LNCAP (cell line): ENCODE measurements at regions not wholly inside any gene's neighbourhood (a gene's known extent, or its start where the extent isn't known, plus 50 kb on each side); places are given as distances from the start of the nearest gene placed in this dataset.

Source experiments
- CTCF ChIP-seq: fragments of 450-650 bp; IDR thresholded peaks from 2 replicates; pipeline ENCODE4 v1.5.1; 2017; ENCODE audit warnings: mild to moderate bottlenecking

DNA sequence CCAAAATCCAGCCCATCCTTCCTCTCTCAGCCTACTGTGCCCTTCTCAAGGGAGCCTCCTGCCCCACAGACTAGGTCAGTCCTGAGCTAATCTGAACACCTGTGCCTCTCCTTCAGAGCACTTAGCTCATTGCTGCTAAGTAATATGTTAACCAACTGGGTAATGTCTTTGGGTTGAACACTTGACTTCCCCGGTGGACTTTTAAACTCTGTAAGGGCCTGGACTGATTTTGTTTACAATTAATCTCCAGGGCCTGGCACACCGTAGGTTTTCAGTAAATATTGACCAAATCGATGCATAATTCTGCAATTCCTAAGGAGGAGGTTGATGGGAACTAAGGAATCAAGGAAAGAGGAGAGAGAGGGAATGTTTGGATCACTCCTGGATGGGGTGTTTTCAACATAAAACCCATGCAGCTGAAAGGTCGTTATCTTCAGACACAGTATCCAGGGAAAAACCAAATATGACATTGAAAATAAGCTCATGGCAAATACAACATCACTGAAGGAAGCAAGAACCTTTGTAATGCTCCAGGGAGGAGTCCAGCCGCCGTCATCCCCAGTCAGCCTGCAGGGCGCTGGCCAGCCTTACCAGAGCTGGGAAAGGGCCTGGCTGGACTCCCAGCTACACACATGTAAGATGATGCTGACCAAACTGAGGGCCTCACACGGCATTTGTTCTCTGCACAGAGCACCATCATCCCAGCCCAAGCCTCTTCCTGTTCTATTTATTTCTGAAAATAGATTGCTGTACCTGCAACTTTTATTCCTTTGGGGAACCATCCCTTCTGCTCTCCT is 166.3 kb downstream of the C5orf15 start:
- no peak for TF ChIP-seq CTCF

DNA sequence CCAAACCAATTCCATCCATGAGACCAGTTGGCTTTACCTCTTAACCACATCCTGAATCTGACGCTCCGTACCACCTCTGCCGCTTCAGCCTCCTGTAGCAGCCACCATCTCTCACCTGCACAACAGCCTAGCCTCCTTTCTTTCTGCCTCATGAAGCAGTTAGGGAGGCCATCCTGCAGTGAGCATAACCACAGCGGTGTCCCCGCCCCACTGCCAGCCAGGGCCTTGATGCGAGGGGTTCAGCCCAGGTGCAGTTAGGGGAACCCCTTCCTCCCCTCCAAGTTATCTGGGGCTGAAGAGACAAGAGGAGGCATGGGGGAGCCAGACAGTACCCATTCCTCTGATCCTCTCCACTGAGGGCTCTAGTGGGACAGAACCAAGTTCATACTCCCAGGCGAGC is 167.0 kb downstream of the C5orf15 start:
- TF ChIP-seq CTCF = no peak

DNA sequence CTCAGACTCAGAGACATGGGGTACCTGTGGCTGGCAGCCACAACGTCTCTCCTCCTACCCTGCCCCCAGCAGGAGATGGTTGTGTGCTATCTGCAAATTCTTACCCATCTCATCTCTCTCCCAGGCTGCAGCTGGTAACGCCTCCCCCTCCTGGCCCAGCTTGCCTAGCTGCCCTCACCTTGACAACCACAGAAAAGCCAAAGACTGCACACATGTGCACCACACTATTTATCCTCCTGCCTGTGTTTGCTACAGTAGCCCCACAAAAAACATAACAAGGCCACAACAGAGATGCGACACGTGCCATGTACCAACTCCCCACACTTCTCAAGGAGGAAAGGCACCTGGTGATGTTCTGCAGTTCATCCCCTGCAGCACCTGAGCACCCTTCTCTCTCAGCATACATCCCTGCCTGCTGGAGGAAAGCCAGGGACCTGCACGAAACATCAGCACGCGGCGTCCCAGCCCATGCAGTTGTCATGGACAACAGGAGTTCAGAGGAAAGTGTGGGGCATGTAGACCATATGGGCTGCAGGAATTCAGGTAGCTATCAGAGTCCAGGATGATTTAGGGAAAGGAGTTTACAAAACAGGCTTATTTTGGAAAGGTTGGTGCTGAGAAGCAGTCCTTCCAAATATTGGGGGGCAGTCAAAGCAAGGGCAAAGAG is 168.7 kb downstream of the C5orf15 start:
- no peak for TF ChIP-seq CTCF

- TF ChIP-seq CTCF = no peak
Measured at GRCh38 chr5:133797167-133797566, 171.3 kb downstream of the C5orf15 start.

GRCh38 chr5:133796186-133796585 is 172.2 kb downstream of the C5orf15 start:
- no peak for TF ChIP-seq CTCF

- TF ChIP-seq CTCF = no peak
Measured at GRCh38 chr5:133794771-133795415, 173.5 kb downstream of the C5orf15 start.

- TF ChIP-seq CTCF = no peak
Measured at GRCh38 chr5:133793756-133794465, 174.5 kb downstream of the C5orf15 start.
